ENCODE measurements at regions not wholly inside any gene's neighbourhood (a gene's known extent, or its start where the extent isn't known, plus 50 kb on each side); places are given as distances from the start of the nearest gene placed in this dataset.

DNA sequence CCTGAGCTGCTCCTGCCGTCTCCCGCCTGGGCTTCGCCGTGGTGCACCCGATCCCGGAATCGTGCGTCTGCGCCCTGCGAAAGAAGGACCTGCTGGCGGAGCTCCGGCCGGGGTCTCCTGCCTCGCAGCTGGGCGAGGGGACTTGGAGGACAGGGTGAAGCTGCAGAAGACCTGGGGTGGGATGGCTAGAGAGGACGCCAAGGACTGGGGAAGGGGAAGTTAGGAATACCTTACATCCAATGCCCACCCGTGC, 150.2 kb downstream of the PRL start:
- no peak overlapping the region for H3K27ac ChIP-seq
- TF ChIP-seq, protein P1, sequence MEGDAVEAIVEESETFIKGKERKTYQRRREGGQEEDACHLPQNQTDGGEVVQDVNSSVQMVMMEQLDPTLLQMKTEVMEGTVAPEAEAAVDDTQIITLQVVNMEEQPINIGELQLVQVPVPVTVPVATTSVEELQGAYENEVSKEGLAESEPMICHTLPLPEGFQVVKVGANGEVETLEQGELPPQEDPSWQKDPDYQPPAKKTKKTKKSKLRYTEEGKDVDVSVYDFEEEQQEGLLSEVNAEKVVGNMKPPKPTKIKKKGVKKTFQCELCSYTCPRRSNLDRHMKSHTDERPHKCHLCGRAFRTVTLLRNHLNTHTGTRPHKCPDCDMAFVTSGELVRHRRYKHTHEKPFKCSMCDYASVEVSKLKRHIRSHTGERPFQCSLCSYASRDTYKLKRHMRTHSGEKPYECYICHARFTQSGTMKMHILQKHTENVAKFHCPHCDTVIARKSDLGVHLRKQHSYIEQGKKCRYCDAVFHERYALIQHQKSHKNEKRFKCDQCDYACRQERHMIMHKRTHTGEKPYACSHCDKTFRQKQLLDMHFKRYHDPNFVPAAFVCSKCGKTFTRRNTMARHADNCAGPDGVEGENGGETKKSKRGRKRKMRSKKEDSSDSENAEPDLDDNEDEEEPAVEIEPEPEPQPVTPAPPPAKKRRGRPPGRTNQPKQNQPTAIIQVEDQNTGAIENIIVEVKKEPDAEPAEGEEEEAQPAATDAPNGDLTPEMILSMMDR (IDR thresholded peaks at IDR 0.05): no peak
- TF ChIP-seq EP300 (IDR thresholded peaks at IDR 0.05) (no peak), POLR2A (IDR thresholded peaks at IDR 0.05) (no peak)
- DNase-seq (ENCODE audit: low spot score in 2 of 2): no peak
- 84 to 94% methylated on average over 17 of the region's 17 CpGs for WGBS, 2 donors
- H3K4me3 ChIP-seq: peak overlapping the region in 2 of 4 donors; percentile 4 to 30
- H3K27me3 ChIP-seq: no peaks in the 10 kb centered on the region
- no peaks in the 10 kb centered on the region for H3K36me3 ChIP-seq
- H3K9me3 ChIP-seq: no peaks in the 10 kb centered on the region
- H3K4me1 ChIP-seq: peaks cover 0 to 52% (median 26%) of the 10 kb centered on the region in 4 donors

DNA sequence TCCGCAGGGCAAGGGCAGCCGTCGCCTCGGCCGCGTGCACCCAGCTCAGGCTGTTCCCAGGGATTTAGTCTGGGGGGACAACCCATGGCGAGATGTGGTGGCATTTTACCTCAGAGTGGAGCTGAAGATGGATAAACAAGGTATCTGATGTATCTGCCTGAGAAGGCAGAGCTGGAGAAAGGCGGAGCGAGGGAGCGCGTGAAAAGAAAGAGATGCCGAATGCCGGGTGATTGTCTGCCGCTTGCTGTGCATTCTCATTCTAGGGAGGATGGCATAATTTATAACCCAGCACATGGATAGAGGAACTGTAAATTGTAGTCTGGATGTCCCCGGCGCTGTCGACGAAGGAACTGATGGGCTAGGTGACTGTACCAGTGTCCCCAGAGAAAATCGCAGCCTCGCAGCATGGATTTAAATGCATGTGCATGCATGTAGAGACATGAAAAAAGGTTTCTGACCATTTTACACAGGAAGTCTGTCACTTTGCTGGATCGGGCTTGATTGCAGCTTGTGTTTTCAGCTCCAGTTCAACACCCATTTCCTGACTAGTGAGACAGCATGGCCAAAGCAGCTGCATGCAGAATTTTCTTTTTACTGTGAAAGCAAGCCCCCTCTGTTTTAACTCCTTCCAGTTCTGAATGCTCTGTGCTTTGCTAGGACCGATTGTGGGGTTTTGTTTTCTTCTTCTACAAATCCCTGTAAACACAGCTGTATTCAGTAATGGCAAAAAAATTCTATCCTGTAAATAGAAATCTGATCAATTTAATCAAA, 149.7 kb downstream of the PRL start:
- H3K4me3 ChIP-seq: peak overlapping the region in 2 of 4 donors; percentile 4 to 30
- no peaks in the 10 kb centered on the region for H3K36me3 ChIP-seq
- DNase-seq (ENCODE audit: low spot score in 2 of 2): no peak
- H3K4me1 ChIP-seq: peaks cover 0 to 51% (median 26%) of the 10 kb centered on the region in 4 donors
- H3K9me3 ChIP-seq: no peaks in the 10 kb centered on the region
- TF ChIP-seq POLR2A (IDR thresholded peaks at IDR 0.05) (no peak), EP300 (IDR thresholded peaks at IDR 0.05) (no peak)
- TF ChIP-seq, protein P1 (IDR thresholded peaks at IDR 0.05): no peak
- 49 to 53% methylated on average over 22 of the region's 22 CpGs for WGBS, 2 donors
- peak overlapping the region in 2 of 4 donors; percentile 30 to 50 for H3K27ac ChIP-seq
- H3K27me3 ChIP-seq: no peaks in the 10 kb centered on the region

DNA sequence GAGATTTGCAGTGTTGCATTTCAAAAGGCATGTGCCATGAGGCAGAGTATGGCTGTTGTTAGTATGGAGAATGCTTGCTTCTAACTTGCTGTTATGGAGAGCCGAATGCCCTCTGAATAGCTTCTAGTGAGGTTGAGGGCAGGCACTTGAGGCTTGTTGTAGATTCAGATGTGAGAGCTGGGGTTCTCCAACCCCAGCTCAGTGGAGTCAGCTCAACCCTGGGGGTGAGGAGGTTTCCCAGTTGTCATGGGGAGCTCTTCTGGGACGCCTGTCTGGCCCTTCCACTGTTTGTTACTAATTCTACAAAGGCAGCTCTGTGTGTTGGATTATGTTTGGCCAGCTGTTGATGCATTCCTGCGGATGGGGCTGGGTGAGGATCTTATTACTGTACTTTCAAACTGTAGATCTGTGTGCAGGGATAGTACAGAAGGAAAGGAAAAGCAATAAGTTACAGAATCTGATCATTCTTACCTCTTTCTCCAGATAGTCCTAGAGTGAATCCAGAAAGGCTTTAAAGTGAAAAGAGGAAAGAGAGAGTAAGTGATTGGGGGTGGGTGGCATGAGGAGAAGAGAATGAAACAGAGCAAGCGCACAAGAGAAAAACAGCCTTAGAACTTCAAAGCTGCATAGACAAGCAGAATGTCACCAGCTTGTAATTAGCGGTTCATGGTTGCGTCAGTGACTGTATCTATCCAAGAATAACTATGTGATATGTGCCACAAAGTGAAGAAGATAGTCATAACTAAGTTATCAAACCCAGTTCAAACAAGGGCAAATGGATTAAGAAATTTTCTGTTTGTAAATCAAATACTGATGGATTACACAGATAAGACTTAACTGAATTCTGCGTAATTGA, 148.7 kb downstream of the PRL start:
- Histone ChIP-seq H3K4me3 (no peak overlapping the region), H3K27me3 (no peaks in the 10 kb centered on the region), H3K36me3 (no peaks in the 10 kb centered on the region), H3K4me1 (peaks cover 0 to 51% (median 26%) of the 10 kb centered on the region in 4 donors), H3K9me3 (no peaks in the 10 kb centered on the region), H3K27ac (peak overlapping the region in 2 of 4 donors; percentile 30 to 50)
- WGBS, 2 donors: 24 to 27% methylated on average over 7 of the region's 7 CpGs
- TF ChIP-seq EP300 (IDR thresholded peaks at IDR 0.05): peak in 1 of 2 donors; percentile 47
- TF ChIP-seq, protein P1 (IDR thresholded peaks at IDR 0.05): no peak
- DNase-seq (ENCODE audit: low spot score in 2 of 2): no peak

DNA sequence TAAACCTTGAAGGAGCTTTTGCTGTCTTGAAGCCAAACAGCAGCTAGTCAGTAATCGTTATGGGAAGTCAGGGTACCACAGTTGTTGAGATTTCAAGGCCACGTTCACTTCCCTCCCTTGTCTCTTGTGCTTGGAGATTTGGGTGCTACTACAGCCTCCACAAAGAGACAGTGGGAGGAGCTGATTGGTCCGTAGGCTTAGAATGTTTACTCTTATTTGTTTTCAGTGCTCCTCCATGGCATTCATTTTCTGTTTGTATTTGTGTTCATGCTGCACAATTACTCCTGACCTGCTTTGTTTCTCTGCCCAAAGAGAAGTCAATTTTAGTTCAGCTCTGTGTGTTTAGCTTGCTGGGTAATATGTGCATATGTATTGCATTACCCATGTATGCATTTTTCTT, 147.7 kb downstream of the PRL start:
- 13 to 20% methylated on average over 3 of the region's 3 CpGs for WGBS, 2 donors
- Histone ChIP-seq H3K27ac (peak overlapping the region in 2 of 4 donors; percentile 42 to 60), H3K9me3 (no peaks in the 10 kb centered on the region), H3K4me3 (no peak overlapping the region), H3K27me3 (no peaks in the 10 kb centered on the region), H3K36me3 (no peaks in the 10 kb centered on the region), H3K4me1 (peaks cover 0 to 51% (median 26%) of the 10 kb centered on the region in 4 donors)
- no peak for DNase-seq (ENCODE audit: low spot score in 2 of 2)
- TF ChIP-seq, protein P1 (IDR thresholded peaks at IDR 0.05): no peak
- TF ChIP-seq POLR2A (IDR thresholded peaks at IDR 0.05) (no peak), EP300 (IDR thresholded peaks at IDR 0.05) (no peak)
